Endometrium (tissue), 2 donors: ENCODE measurements at regions not wholly inside any gene's neighbourhood (a gene's known extent, or its start where the extent isn't known, plus 50 kb on each side); places are given as distances from the start of the nearest gene placed in this dataset.
A peak's percentile ranks its signal among the peaks of the same experiment; 100 is the strongest.
"Not testable (repeated sequence)": the region's sequence is repeated elsewhere in the genome, so short reads cannot be mapped to it uniquely, and the experiment has no call there.

Source experiments
- FAIRE-seq: peaks from 2 replicates; lab custom pipeline; 2012; peaks lifted over from hg19 to GRCh38; lab: Jason Lieb, UNC
- donor health status: control.
- donor health status: control.

DNA sequence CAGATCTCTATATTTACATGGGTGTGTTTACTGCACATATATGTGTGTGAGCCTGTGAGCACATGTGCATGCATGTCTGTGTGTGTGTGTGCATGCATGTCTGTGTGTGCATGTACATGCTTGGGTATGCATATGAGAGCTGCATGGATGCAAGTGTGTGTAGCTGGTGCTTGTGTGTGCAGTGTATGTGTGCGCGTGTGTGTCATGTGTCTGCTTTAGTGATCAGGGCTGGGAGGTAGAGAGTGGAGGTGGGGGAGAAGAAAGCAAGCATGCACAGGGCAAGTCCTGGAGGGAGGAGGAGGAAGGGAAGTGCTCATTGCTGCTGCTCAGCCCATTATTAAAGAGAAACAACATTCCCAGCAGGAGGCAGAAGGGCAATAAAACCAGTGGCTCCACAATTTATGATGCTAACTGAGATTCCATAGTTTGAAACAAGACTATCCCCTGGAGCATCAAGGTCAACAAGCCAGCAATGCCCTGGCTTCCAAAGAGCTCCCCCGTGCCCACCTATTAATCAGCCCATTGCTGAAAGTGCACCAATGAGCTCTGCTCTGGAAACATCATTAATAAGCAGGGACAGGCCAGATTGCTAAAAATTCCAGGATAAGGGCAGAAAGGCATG lies 414.0 kb downstream of the MAFB start:
- peak; percentile 12 for FAIRE-seq

DNA sequence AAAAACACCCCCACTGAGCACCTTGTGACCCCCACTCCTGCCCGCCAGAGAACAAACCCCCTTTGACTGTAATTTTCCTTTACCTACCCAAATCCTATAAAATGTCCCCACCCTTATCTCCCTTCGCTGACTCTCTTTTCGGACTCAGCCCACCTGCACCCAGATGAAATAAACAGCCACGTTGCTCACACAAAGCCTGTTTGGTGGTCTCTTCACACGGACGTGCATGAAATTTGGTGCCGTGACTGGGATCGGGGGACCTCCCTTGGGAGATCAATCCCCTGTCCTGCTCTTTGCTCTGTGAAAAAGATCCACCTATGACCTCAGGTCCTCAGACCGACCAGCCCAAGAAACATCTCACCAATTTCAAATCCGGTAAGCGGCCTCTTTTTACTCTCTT lies 419.8 kb downstream of the MAFB start:
- FAIRE-seq, result not testable (repeated sequence)

GRCh38 chr20:40268321-40269075 lies 420.5 kb downstream of the MAFB start:
- FAIRE-seq, result peak; percentile 41

DNA sequence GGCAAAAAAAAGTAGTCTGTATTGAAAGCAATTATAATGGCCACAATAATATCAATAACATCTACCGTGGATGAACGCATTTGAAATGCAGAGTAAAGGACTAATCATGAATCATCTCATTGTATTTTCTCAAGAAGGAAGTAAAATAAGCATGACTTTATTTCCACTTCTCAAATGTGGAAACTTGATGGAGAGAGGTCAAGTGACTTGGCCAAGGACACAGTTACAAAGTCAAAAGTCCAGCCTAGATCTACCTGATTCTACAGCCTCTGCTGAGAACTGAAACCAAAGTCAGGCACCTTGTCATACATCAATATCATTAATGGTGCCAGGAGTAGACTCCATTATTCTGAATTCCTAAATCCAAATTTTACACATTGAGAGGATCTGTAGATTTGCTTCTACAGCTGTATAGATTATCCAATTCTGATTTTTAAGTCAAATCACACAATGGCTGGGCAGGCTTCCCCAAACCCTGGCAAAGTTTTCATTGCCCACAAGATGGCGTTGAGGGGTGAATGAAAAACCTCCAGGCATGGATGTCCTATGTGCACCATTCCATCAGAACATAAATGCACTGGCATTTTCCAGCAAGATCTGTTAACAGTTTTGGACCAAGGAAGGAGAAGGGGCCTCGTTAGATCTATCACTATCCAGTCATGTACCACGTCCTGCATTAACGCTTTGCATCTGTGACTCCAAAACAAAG lies 423.1 kb downstream of the MAFB start:
- FAIRE-seq, result no peak

DNA sequence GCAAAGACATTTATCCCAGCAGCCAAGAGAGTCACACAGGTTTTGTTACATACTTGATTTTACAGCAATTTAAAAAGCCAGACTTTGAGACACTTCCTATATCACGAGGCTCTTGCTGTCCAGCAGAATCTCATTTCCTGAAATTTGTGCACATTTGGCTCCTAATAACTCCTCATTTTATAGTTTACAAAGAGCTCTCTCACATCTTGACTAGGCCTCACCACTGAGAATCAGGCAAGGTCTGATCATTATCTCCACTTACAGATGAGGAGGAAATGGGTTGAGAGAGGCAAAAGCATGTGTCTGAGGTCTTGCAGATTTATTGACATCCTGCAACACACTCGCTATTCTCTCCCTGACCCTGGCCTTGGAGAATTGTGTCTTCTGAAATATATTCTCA lies 426.8 kb downstream of the MAFB start:
- no peak for FAIRE-seq

DNA sequence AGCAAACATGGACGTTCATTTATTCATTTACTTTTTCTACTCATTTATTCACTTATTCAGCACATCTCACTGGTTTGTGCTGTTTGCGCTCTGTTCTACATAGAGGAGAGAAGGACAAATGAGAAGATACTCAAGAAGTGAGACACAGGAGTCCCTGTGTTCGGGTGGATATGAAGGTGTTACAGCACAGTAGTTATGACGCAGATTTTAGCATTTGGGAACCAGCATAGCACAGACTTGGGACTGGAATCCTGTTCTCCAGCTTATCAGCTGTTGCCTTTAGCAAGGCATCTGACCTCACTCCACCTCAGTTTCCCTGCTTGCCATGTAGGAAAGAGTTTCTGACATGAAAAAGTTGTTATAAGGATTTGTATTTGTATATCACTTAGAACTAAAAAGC lies 430.1 kb downstream of the MAFB start:
- no peak for FAIRE-seq

GRCh38 chr20:40257763-40258162 lies 431.3 kb downstream of the MAFB start:
- no peak for FAIRE-seq

GRCh38 chr20:40255365-40255764 lies 433.7 kb downstream of the MAFB start:
- FAIRE-seq, result peak; percentile 93

DNA sequence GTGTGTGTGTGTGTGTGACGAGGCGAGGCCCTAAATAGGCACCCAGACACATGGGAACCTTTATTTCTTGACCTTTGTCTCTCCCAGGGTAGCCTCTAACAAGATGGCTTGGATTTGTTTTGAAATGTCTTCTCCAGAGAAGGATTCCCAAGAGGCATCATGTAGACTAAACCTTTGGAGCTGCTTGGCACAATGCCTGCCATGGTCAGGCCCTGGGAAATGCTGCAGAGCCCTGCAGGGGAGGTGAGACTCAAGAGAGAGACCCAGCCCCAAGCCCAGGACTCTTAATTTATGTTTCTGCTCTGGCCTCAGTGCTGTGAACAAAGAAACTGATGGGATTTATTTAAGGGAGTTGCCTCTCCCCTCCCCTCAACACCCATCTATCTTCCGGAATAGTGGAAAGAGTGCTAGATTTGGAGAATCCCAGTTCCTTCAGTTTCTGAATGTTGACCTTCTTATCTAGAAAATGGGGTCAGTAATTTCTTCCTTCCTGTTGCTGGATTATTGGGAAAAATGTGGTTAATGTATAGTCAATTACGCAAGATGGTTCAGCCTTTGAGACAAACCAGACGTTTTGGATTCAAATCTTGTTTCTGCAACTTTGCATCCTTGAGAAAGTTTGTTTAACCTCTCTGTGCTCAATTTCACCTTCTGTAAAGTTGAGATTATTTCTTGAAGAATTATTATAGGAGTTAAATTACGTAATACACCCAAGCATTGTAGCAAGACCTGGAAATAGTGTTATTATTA lies 434.8 kb downstream of the MAFB start:
- peak; percentile 8 for FAIRE-seq

GRCh38 chr20:40251284-40251932 lies 437.6 kb downstream of the MAFB start:
- FAIRE-seq, result peak; percentile 83

GRCh38 chr20:40249805-40250204 lies 439.2 kb downstream of the MAFB start:
- no peak for FAIRE-seq

- no peak for FAIRE-seq
Measured at GRCh38 chr20:40245829-40246228, 443.2 kb downstream of the MAFB start.

- no peak for FAIRE-seq
Measured at GRCh38 chr20:40244286-40244685, 444.8 kb downstream of the MAFB start.

DNA sequence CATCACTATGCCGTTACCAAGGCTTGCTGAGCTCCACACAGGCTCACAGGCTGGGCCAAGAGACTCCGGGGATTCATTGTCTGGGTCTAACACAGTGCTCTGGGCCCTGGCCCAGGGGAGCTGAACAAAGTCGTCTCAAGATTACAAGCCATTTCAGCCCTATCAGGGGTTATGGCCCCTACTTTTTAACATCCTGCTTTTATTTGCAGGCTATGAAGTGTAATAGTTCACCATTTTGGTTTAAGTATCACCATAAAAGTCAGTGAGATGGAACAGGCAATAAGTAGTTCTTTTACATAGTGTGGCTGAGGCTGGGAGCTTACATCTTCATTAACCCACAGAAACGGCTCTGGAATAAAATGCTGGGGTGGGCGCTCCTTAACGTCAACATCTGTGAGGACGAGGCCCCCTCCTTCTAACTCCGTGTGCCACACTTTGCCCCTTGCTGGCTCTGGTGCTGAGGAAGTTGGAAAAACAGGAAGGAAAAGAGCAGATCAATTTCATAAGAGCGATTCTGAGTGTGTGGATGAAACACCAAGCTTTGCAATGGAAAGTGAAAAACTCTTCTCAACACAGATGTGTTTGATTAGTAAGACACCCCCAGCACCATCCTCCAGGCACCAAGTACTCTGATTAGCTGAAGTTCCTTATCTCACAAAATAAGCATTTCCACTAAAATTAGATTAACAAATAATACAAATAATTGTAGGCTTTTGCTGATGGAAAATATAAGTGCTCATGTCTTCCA lies 447.3 kb downstream of the MAFB start:
- FAIRE-seq, result no peak

GRCh38 chr20:40238511-40238910 lies 450.5 kb downstream of the MAFB start:
- no peak for FAIRE-seq

DNA sequence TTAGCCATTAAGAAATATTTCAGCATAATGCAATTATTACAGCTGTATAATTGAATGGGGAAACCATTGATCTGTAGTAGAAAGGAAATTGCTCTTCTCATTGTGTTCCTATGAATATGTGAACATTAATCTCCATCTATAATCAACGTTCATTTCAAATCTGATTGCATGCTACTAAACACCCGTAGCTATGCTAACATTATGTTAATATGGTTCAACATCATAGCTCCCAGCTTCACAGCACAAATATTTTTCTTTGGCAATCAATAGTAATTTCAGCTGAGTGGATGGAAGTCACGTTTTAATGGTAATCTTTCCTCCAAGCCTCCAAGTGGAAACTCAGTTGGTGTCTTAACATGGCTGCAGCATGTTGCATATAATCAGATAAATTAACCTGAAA lies 454.4 kb downstream of the MAFB start:
- FAIRE-seq, result no peak

GRCh38 chr20:40233406-40233805 lies 455.6 kb downstream of the MAFB start:
- FAIRE-seq, result no peak

DNA sequence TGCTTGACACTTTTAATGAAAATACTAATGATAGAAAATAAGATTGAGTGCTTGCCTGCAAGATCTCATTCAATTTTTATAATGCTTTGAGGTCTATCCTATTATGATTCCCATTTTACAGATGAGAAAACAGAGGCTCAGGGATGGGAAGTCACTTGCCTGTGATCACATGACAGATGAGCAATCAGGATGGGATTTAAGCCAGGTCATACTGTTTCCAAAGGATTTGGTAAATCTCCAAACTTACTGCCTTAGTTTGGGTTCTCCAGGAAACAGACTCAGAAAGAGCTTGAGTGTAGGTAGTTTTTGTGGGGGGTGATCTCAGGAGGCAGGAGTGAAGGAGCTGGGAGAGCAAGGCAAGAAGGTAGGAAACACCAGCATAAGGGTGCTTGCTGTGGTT lies 456.3 kb downstream of the MAFB start:
- no peak for FAIRE-seq

GRCh38 chr20:40232273-40232672 lies 456.8 kb downstream of the MAFB start:
- no peak for FAIRE-seq

- no peak for FAIRE-seq
Measured at GRCh38 chr20:40230486-40230885, 458.6 kb downstream of the MAFB start.

DNA sequence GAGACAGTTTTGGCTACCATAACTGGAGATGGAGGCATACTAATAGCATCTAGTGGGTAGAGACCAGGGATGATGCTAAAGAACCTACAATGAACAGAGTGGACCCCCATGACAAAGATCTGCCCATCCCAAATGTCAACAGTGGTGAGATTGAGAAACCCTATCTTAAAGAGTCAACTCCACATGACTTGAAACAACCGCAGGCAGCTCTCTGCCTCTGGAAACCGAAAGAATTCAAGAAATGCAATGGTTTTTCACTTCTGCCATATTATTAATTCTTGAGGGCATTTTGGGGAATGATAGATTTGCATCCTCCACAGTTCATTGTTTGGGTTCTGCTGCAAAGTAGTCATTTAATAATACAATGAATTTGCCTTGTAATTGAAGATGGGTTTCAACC lies 463.4 kb downstream of the MAFB start:
- no peak for FAIRE-seq
